GM20431 (cell line): ENCODE measurements at regions not wholly inside any gene's neighbourhood (a gene's known extent, or its start where the extent isn't known, plus 50 kb on each side); places are given as distances from the start of the nearest gene placed in this dataset.
"Not testable (repeated sequence)": the region's sequence is repeated elsewhere in the genome, so short reads cannot be mapped to it uniquely, and the experiment has no call there.

Source experiments
- in situ Hi-C: fragments of 300-500 bp; cut with MseI, MboI; formaldehyde crosslinking; loops from one replicate; pipeline ENCODE4 v1.15.0; 2020; ENCODE audit warnings: low sequenced_read_pairs; ENCODE audit not compliant: unreplicated experiment

DNA sequence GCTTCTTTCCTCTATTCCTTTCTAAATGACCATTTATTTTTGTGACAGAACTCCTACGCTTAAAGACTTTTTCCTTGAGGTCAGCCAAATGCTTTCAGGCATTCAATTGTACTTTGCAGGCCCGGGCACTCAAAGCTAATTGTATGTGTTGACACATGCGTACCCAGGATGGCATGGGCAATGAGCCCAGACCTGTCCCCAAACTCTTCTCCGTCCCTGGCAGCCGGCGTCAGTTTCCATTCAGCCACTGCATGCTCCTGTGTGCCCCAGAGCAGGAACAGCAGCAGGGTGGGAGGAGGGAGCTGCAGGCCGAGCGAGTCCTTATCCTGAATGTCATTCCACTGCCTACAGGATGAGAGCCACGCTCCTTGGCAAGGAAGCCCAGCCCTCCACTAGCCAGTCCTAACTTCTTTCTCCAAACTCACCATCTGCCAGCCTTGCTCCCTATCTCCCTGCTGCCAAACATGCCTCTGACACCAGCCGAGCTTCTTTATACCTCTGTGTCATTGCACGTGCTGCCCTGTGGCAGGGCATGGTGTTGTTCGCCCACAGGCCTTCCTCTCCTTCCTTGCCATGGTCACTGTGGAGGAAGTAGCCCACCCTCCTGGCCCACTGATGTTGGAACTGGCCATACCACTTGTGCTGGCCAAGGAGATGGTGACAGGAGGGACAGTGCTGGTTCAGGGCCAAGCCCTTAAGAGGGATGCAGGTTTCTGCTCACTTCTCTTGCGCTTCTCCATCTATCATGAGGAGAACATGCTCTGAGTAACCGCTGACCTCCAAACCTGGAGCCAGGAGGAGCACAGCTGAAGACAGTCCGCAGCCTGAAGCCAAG lies 116.9 kb upstream of the FHL2 start:
- in situ Hi-C loops: no loop called here

DNA sequence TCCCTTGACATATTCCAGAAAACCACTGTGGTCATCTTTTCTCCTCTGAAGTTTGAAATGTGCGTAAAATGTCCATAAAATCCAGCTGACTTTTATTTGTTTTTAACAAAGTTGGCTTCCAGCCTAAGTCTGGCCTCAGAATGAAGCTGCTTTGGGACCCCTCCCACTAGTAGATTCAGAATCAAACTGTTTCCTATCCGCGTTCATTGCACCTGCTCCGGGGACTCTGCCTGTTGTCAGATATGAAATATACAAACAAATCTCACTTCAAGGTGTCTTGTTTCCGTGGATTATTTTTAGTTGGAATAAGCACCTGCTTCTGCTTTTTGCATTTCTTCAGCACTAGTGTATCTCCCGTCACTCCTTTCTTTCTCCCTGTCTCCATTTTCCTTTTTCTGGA lies 115.7 kb upstream of the FHL2 start:
- in situ Hi-C loops: no loop called here

DNA sequence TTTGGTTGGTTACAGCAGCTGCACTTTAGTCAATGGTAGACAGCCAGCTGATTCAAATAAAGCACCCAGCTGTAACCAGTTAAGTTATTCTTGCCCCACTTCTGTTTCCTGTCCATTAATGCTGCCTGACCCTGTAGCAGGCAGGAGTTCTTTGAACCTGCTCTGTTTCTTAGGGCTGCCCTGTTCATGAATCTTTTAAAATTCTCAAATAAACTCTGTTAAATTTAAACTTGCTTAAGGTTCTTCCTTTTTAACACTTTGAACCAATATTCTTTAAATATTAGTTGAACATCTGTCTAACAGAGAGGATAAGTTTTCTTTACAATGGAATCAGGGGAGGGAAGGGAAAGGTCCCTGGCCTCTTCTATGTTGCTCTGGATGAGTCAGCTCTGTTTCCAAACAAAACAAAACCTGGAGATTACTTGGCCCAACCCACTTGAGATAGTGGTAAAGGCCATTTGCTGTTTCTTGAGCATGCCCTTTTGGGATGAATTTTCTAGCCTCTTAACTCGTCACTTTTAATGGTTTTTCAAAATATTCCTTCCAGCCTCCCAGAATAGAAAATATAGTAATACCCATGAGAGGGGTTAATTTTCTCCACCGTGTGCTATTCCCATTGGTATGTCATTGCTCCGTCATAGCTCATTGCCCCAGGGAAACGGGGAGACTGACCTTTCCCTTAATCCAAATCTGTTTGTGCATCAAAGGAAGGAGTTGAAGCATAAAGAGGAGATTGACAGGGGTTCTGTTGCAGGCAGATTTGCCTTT lies 112.1 kb upstream of the FHL2 start:
- in situ Hi-C loops: no loop called here

DNA sequence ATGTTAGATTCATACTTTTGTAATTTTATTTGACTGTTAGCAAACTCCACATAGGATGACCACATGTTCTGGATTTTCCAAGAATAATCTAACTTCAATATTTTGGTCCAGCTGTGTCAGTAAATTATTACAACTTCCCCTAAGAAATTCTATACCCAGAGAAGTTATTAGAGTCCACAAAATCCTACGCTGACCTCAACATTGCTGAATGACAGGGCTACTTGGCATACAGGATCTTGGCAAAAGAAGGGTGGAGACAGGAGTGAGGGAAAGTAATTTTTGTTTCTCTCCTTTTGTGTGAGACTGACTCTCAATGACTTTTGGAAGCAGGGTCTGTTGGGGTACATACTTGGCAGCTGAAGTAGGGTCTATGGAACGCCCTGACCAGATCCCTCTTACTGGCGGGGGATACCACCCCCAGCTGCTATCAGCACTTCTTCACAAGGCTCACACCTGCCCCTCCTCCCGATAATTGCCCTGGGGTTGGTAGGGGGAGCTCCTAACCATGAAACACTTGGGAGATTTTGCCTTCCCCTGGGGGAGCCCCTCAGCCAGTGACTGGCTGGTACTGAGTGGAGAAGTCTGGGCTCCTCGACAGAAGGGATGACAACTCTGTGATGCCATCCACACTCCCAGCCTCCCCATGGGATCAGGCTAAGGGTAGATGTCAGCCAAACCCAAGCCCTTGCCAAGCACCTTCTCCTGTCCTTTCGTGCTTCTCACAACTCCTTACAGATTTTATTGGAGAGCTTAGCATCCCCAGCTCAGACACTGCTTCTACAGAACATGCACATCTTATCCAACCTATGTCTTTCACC lies 110.6 kb upstream of the FHL2 start:
- in situ Hi-C loops: no loop called here

DNA sequence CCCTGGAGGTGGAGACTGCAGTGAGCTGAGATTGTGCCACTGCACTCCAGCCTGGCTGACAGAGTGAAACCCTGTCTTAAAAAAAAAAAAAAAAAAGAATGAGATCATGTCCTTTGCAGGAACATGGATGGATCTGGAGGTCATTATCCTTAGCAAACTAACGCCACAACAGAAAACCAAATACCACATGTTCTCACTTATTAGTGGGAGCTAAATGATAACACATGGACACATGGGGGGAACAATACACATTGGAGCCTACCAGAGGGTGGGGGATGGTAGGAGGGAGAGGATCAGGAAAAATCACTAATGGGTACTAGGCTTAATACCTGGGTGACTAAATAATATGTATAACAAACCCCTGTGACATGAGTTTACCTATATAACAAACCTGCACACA lies 108.0 kb upstream of the FHL2 start:
- in situ Hi-C loops: not testable (repeated sequence)

DNA sequence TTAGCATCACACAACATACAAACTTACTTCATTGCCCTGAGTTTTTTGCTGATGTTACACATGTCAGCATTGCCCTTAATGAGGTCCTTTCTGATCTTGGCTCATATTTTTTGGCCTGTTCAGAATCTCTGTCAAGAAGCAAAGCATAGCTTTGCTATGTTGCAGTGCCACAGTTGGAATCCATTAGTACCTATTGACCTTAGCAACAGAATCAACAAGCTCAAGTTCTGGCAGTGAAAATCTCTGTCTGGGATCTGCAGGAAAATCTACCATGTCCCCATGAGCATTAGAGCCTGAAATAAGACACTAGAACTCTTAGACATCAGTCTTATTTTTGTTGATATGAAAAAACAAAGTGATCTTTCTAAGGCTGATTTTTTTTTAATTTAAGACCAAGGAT lies 105.6 kb upstream of the FHL2 start:
- in situ Hi-C loops: no loop called here

DNA sequence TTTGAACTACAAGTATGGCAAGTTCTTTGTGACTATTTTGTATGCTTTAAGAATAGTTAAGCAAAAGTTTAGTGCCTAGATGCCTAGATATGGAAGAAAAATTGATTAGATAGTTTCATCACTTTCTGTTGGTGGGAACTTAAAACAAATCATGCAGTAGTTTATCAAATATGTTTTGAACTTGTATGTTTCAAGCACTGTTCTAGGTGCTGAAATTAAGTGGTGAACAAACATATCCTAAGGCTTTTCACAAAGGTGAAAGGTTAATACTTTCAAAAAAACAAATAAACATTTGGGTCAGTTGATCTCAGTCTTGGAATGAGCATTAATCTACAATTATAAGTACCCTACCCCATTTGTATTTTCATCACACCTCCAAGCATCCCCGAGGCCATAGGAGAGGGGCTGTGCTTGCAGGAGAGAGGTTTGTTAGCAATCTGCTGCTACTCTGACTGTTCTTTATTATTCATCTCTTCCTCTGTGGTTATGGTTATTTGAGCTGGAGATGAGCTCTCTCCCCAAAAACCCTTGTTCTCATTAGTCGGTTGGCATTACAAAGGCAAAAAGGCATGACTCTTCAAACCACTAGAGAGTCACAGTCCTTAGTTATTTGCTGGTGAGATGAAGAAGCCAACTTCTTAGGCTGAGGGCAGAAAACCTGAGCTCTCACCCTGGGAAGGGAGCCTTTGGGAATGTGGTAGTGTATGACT lies 103.9 kb upstream of the FHL2 start:
- in situ Hi-C loops: no loop called here

DNA sequence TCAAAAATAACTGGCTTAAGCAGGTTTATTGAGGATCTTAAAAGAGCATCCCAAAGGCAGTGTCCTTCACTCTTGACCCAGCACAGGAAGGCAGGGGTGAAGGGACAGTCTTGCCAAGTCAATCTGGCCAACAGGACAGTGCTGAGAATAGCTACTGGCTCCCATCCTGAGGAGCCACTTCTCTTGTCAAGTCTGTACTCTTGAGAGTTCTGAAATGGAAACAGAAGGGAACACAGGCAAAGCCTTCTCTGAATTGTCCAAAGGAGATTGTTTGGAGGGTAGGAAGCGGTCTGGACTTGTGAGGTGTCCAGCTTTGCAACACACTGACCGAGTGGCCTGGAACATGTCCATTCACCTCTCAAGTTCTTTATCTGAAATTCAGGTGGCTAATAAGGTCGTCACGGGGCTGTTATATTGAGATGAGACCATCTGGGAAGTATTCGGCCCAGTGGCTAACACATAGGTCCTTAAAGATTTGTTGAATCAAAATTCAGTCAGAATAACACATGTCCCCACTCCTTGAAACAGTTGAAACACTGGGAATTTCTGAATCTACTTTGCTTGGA lies 99.5 kb upstream of the FHL2 start:
- in situ Hi-C loops: no loop called here

DNA sequence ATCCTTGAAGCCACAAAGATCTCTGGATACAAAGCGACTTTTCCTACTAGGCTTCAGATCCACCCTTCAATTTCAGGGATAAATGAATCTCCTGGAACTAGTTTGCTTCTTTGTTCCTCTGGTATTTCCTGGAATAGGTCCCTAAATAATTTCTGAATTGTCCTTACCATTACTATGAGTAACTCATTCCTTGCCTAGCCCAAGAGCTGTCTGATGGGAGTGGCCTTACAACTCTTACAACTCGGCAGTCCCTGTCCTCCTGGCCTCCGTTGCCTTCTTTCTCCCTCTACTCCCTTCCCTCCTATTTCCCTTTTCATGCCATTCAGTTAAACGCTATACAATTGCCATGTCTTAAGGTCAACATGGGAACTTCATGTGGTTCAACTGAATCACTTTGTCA lies 98.2 kb upstream of the FHL2 start:
- in situ Hi-C loops: no loop called here

DNA sequence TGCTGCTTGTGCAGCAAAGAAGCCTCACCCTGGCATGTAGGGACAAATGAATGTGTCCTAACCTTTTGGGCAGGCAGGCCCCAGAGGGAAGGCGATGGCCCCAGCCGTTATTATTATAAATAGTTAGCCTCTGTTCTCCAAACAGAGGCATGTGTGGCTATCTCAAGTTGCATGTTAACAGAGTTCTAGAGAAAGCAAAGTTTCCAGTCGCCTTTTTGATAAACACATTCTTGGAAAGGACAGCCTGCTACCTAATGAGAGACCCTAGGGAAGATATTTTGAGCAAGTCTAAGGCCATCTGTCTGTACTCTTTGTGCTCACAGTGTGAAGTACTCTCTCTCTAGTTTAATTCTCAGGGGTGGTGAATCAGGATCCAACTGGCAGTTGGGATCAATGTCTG lies 97.4 kb upstream of the FHL2 start:
- in situ Hi-C loops: no loop called here

DNA sequence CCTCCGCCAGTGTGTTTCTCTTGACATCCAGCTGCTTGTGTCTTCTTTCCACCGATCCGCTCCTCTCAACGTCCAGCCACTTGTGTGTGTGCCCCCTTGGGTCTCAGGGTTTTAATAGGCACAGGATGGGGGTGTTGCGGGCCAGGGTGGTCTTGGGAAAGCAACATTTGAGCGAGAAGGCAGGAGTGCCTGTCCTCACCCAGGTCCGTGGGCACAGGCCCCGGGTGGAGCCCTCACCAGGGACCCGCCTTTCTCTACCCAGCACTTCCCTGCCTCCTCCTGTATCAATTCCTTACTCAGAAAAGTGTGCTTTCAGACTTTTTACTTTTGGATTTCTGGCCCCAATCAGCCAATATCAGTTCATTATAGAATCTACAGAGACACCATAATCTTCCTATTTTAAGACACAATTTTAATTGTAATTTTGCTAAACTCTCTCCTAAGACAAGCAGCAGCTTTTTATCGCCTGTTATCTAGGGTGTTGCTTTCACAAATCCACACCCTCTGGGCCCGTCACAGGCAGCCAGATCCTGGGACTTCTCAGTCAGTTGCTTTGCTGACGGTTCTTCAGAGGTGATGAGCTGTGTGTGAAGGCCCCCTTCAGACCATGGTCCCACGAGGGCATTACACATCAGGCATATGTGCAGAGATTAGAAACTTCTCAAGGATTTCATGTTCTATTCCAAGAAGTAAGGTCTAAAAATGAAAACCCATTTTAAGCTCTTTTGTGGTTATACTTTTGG lies 96.0 kb upstream of the FHL2 start:
- in situ Hi-C loops: no loop called here

DNA sequence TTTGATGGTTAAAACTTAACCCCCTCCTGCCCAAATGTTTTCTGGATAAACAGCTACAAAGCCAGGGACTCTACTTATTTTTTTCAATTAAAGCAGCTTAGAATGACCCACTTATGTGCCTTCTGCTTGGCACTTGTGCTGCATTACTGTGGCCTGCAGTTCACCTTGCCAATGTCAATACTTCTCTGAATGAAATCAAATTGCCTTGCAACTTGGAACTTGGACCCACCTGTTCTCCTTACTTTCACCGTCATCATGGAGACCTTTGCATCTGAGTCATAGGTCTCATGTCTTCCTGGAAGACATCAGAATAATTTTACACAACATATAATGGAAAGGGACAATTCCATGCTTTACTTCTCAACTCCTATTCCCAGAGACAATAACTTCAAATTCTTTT lies 92.1 kb upstream of the FHL2 start:
- in situ Hi-C loops: no loop called here

DNA sequence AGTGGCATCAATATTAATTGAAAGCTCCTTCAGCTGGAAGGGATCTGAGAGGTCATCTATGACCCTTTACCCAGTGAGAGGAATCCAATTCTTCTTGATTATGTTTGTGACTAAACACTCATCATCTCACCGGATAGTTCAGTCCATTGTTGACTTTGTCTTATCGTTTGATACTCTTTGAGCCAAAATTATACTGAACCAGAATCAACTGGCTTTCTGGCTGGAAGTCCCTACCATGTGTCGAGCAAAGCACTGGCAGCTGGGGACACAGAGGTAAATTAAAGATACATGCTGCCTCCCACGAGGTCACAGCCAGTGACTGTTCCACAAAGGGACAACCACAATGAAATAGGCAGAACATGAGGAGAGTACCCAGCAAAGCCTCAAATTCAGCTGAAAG lies 91.4 kb upstream of the FHL2 start:
- in situ Hi-C loops: no loop called here

DNA sequence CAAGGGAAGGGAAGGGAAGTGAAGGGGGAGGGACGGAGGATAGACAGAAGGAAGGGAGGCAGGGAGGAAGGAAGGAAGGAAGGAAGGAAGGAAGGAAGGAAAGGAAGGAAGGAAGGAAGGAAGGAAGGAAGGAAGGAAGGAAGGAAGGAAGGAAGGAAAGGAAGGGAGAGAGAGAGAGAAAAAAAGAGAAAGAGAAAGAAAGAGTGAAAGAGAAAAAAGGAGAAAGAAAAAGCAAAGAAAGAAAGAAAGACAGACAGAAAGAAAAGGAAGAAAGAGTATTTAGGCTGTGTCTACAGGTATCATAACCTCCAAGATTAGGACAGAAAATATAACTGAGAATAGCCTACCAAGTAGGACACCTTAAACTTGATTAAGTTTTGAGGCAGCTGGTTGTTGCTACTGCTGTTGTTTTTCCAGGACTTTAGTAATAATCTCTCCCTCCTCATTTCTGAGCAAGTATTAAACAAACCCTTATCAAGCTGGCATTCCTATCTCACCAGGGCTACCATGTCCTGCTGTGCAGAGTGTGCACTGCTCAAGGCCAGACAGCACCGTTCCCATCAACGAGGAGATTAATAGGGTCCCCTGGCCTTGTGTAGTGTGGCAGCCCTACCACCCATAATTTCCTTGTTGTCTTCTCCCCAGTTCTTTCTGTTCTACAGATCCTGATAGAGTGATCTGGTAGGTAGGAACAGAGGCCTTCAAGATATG lies 90.5 kb upstream of the FHL2 start:
- in situ Hi-C loops: no loop called here

DNA sequence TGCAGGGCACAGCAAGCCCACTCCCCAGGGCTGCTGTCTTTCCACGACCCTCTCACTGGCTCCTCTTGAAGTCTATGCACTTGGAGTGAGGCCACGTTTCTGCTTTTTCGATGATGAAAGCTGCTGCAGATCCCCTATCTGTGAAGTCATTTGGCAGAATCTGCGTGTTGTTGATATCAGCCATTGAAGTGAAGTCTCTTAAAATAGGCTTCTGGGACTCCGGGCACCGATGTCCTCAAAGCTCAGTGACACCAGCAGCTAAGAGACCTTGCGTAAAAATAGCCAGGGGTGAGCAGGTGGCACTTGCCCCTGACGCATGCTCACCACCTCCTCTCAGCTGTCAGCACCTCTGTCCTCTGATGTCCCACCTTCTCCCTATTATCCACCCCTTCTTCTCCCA lies 89.4 kb upstream of the FHL2 start:
- in situ Hi-C loops: no loop called here

DNA sequence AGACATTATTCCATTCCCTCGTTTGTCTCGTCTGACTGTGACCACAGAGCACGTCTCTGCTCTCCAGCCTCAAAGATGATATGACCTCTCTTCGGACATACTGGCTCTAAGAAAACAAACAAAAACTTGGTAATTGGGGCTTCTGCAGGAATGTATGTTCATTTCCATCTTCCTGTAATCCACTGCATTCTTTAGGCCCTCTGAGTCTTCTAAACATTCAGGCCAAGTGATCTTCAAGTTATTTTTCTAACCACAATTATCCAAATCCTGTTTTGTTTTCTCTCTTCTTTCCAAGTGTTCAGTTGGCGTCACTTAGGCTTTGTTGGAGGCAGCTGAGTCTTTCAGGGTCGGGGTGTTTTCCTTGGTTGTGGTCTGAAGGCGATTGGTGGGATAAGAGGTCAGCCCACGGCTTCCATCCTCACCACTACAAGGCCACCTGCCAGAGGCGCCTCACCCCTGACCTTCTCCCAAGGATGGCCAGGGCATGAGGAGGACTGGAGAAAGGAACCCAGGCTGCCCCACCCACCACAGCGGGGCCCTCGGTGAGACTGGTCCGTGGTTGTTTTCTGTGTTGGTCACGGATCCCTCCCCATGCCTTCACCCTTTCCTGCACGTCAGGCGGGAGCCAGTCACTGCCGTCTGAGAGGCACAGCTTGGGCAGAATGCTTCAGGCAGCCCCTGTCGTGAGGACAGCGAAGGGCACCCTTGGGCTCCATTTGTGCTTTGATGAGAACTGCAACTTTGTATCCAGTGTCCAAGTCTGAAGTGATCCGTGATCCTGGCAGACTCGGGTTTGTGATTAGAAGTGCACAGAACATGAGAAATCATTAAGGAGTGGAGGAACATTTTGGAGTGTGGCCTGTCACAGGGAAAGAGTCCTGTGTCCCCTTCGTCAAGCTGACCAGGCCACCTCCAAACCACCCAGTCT lies 88.6 kb upstream of the FHL2 start:
- in situ Hi-C loops: no loop called here

DNA sequence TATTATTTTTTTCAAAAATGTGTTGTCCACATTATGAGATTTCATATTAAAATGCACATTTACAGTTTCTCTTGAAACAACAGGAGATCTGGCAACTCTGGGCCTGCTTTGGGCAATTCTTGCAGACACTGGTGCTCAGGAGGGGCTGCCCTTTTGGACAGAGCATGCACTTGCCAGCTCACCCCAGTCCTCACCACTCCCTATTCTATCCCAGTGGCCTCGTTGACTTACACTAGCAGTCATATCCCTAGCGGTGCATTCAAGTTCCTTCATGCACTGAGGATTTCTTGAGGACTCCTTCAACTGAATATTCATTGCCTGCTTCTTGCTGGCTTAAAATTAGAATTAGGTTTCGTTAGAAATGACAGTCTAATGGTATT lies 87.9 kb upstream of the FHL2 start:
- in situ Hi-C loops: no loop called here

DNA sequence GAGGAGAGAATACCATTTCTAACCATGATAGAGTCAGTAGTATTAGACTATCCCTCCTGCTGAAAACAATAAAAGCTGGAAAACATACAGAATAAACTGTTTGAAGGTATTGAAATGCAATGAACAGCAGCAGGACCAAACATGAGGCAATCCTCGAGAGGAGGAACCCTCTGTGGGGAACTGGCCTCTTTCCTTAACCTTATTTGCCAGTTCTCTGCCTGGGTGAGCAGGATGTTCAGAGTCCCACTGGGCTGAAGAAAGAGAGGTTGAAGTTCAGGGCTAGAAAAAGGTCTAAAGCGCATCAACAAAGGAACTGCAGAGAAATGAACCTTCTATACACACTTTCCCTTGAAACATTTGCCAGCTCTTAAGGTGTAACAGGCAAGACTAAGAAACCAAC lies 79.8 kb upstream of the FHL2 start:
- in situ Hi-C loops: no loop called here
